GM12875 (cell line): ENCODE measurements at regions not wholly inside any gene's neighbourhood (a gene's known extent, or its start where the extent isn't known, plus 50 kb on each side); places are given as distances from the start of the nearest gene placed in this dataset.

Experiments
- H3K4me3 ChIP-seq: one replicate; pipeline ENCODE4 v1.5.1; 2011; ENCODE audit warnings: low read depth, low read length, control low read depth
- CTCF ChIP-seq: IDR thresholded peaks from 2 replicates; pipeline ENCODE4 v1.5.1; 2011; ENCODE audit warnings: low read depth, mild to moderate bottlenecking, control low read depth, inconsistent platforms, low read length, moderate library complexity, borderline replicate concordance; ENCODE audit not compliant: insufficient read depth

GRCh38 chr9:80554856-80555255, 983.1 kb downstream of the TLE4 start:
- TF ChIP-seq CTCF: no peak
- H3K4me3 ChIP-seq: no peak overlapping the region

- H3K4me3 ChIP-seq: no peak overlapping the region
- TF ChIP-seq CTCF: no peak
These were observed 982.5 kb downstream of the TLE4 start for GRCh38 chr9:80554301-80554700.

DNA sequence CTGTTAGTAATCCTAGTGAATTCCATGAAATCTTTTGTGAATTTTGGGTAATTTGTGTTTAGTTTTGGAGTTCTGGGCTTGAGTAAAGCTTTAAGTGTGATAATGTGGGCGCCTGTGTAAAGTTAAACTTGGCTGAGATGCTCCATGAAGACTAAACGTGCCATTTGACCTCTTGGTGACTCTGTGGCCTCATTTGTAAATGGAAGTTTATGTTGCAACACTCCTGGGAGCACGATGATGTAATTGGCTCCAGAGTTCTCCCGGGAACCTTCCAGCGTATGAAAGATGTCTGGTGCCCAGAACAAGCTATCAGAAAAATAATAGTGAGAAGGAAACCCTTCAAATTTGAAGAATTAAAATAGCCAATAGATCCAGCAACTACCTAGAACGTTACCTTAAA, 981.2 kb downstream of the TLE4 start:
- no peak overlapping the region for H3K4me3 ChIP-seq
- no peak for TF ChIP-seq CTCF

GRCh38 chr9:80550181-80550580, 978.4 kb downstream of the TLE4 start:
- H3K4me3 ChIP-seq: no peak overlapping the region
- no peak for TF ChIP-seq CTCF

DNA sequence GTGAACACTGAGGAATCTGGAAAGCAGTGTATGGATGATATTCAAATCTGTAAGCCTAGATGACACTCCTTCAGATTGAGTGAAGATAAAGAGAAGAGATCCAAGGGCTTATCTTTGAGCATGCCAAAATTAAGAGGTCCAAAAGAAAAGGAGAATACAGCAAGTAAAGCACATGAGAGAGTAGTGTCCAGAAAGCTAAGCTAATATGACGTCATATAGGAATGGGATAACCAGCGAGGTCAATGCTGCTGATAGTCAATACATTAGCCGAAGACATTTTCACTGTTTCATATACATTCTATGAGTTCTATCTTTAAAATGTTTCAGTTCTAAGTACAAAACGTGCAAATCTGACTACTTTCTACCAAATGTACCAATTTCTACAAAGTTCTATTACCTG, 975.8 kb downstream of the TLE4 start:
- no peak overlapping the region for H3K4me3 ChIP-seq
- no peak for TF ChIP-seq CTCF

DNA sequence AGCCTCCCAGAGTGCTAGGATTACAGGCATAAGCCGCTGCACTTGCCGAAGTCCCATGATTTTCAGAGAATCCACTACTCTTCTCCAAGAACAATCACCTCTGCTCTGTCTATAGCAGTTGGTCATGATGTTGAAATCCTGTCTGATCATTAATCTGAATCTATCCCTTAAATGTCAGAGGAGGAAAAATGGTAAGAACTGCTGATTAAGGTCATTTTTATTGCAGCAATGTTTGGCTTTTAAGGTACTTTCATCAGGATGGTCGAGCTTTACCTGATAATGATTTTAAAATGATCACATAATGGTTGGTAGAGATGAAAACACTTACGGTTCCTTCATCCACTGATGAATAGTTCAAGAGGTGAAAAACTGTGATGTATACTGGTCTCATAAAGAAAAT, 968.6 kb downstream of the TLE4 start:
- H3K4me3 ChIP-seq: no peak overlapping the region
- TF ChIP-seq CTCF: no peak

DNA sequence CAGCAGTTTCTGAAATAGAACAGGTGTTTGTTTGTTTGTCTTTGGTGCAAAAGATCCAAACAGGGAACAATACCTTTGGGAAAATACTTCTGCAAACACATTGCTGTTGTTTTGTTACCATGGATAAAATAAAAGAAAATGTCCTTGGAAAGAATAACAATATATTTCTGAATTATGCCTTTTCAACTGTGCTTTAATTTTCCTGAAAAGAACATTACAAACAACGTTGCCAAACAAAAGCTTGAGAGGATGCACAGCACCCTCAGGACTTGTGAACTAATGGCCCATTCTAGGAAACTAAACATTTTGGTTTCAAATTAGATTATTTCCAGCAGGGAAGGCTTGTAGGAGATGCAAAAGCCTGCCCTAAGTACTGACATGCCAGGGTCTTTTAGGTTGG, 967.2 kb downstream of the TLE4 start:
- no peak overlapping the region for H3K4me3 ChIP-seq
- TF ChIP-seq CTCF: no peak
